ENCODE measurements at regions not wholly inside any gene's neighbourhood (a gene's known extent, or its start where the extent isn't known, plus 50 kb on each side); places are given as distances from the start of the nearest gene placed in this dataset.

DNA sequence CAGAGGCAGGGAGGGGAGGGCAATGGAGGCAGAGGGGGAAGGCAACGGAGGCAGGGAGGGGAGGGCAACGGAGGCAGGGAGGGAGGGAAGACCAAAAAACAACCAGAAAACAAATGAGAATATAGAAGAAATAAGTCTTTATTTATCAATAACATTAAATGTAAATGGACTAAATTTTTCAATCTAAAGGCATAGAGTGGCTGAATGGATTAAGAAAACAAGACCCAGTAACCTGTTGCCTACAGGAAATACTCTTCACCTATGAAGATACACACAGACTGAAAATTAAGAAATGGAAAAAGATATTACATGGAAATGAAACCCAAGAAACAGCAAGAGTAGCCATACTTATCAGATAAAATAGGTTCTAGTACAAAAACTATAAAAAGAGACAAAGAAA is 536.3 kb downstream of the TBC1D4 start (continued):
- TF ChIP-seq, protein P1, sequence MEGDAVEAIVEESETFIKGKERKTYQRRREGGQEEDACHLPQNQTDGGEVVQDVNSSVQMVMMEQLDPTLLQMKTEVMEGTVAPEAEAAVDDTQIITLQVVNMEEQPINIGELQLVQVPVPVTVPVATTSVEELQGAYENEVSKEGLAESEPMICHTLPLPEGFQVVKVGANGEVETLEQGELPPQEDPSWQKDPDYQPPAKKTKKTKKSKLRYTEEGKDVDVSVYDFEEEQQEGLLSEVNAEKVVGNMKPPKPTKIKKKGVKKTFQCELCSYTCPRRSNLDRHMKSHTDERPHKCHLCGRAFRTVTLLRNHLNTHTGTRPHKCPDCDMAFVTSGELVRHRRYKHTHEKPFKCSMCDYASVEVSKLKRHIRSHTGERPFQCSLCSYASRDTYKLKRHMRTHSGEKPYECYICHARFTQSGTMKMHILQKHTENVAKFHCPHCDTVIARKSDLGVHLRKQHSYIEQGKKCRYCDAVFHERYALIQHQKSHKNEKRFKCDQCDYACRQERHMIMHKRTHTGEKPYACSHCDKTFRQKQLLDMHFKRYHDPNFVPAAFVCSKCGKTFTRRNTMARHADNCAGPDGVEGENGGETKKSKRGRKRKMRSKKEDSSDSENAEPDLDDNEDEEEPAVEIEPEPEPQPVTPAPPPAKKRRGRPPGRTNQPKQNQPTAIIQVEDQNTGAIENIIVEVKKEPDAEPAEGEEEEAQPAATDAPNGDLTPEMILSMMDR (IDR thresholded peaks at IDR 0.05; ENCODE audit: control extremely low read depth in 1 of 3, insufficient read depth in 1 of 3, low read depth in 1 of 3, low read length in 3 of 3), result no peak
- no peak for TF ChIP-seq RBBP5 (IDR thresholded peaks at IDR 0.05; ENCODE audit: borderline replicate concordance, low read depth, low read length)
- no peak for TF ChIP-seq RNF2 (IDR thresholded peaks at IDR 0.05; ENCODE audit: borderline replicate concordance, low read depth, low read length, missing control alignments, poor library complexity, severe bottlenecking)
- no peak for TF ChIP-seq SRF (IDR thresholded peaks at IDR 0.05; ENCODE audit: low read depth, low read length)
